B cell (primary cell): ENCODE measurements at regions not wholly inside any gene's neighbourhood (a gene's known extent, or its start where the extent isn't known, plus 50 kb on each side); places are given as distances from the start of the nearest gene placed in this dataset.

ENCODE experiments used
- ATAC-seq: fragments of 200-7000 bp; cut with Tn5 transposase; one replicate; pipeline ENCODE4 v1.10.0; 2021; ENCODE audit warnings: low read depth, mild to moderate bottlenecking, moderate number of reproducible peaks, moderate library complexity
- CTCF ChIA-PET: fragments of 350-600 bp; sonication (Branson Sonifier 250); formaldehyde crosslinking; loops from one replicate; lab custom pipeline; 2021; ENCODE audit warnings: antibody characterized with exemption, inconsistent platforms; lab: Charles Lee
- POLR2A ChIA-PET: fragments of 350-600 bp; sonication (Branson Sonifier 250); formaldehyde crosslinking; loops from one replicate; lab custom pipeline; 2021; ENCODE audit warnings: antibody characterized with exemption; lab: Charles Lee
- DNase-seq: peaks from one replicate; pipeline ENCODE4 v3.0.0; 2013
- H2AFZ ChIP-seq: 2 replicates; pipeline ENCODE4 v1.6.1; 2012; ENCODE audit warnings: mild to moderate bottlenecking, low read depth, low read length; ENCODE audit not compliant: insufficient read depth, poor library complexity, severe bottlenecking
- H3K27ac ChIP-seq, 2 donors: 1 replicate in 1 of 2; 2 replicates in 1 of 2; pipeline ENCODE4 v1.5.1; 2012 to 2013; ENCODE audit warnings: low read length in 2 of 2, mild to moderate bottlenecking in 2 of 2, moderate library complexity in 1 of 2
- H3K27me3 ChIP-seq, 4 experiments: fragments of 200-600 bp in 1 of 4; sonication (generic) in 1 of 4; replicated peaks in 1 of 4; 1 replicate in 2 of 4; 2 replicates in 2 of 4; pipeline versions ENCODE4 v1.6.1 to v1.7.0; 2013 to 2016; ENCODE audit warnings: low read length in 3 of 4, mild to moderate bottlenecking in 2 of 4, mixed read lengths in 1 of 4, moderate library complexity in 1 of 4; ENCODE audit not compliant: insufficient read depth in 4 of 4, control insufficient read depth in 3 of 4; ENCODE audit errors: control extremely low read depth in 1 of 4
- H3K36me3 ChIP-seq, 2 experiments: replicated peaks in 1 of 2; 1 replicate in 1 of 2; 2 replicates in 1 of 2; pipeline versions ENCODE4 v1.6.1 to v1.7.1; 2013; ENCODE audit warnings: low read length in 1 of 2; ENCODE audit not compliant: insufficient read depth in 2 of 2, control insufficient read depth in 1 of 2; ENCODE audit errors: control extremely low read depth in 1 of 2, extremely low read depth in 1 of 2
- H3K4me1 ChIP-seq, 2 donors: fragments of 200-600 bp in 1 of 2; sonication (generic) in 1 of 2; 1 replicate in 1 of 2; 2 replicates in 1 of 2; pipeline versions ENCODE4 v1.5.1 to v1.6.1; 2013 to 2017; ENCODE audit warnings: low read length in 2 of 2; ENCODE audit not compliant: control insufficient read depth in 2 of 2, insufficient read depth in 2 of 2
- H3K4me2 ChIP-seq: replicated peaks from 2 replicates; pipeline ENCODE3; 2012; ENCODE audit warnings: mild to moderate bottlenecking, low read depth, low read length; ENCODE audit not compliant: poor library complexity, severe bottlenecking
- H3K4me3 ChIP-seq, 5 experiments: fragments of 200-600 bp in 1 of 5; sonication (generic) in 1 of 5; 1 replicate in 3 of 5; 2 replicates in 2 of 5; pipeline versions ENCODE4 v1.5.1 to v1.7.0; 2011 to 2016; ENCODE audit warnings: low read length in 4 of 5, mild to moderate bottlenecking in 4 of 5, low read depth in 2 of 5, control low read depth in 1 of 5, moderate library complexity in 1 of 5; ENCODE audit not compliant: insufficient read depth in 1 of 5; ENCODE audit errors: control extremely low read depth in 1 of 5, extremely low read depth in 1 of 5
- H3K79me2 ChIP-seq: fragments of 200-600 bp; sonication (generic); one replicate; pipeline ENCODE4 v1.6.0; 2016; ENCODE audit warnings: low read length; ENCODE audit not compliant: control insufficient read depth, insufficient read depth
- H3K9ac ChIP-seq: fragments of 200-600 bp; sonication (generic); 2 replicates; pipeline ENCODE4 v1.6.1; 2017; ENCODE audit warnings: mild to moderate bottlenecking, low read length, moderate library complexity
- H3K9me3 ChIP-seq, 3 donors: one replicate each; pipeline versions ENCODE4 v1.6.1 to v1.7.1; 2013; ENCODE audit warnings: low read length in 2 of 3; ENCODE audit not compliant: control insufficient read depth in 2 of 3, insufficient read depth in 1 of 3; ENCODE audit errors: control extremely low read depth in 1 of 3
- H4K20me1 ChIP-seq: 2 replicates; pipeline ENCODE4 v1.6.0; 2012; ENCODE audit warnings: mild to moderate bottlenecking, low read length; ENCODE audit not compliant: insufficient read depth, control insufficient read depth, poor library complexity, severe bottlenecking
- H3K27ac Mint-ChIP-seq: one replicate; pipeline ENCODE4 v1.8.0; 2021; ENCODE audit warnings: mixed read lengths
- H3K27me3 Mint-ChIP-seq: one replicate; pipeline ENCODE4 v1.8.0; 2021; ENCODE audit warnings: mixed read lengths
- H3K4me1 Mint-ChIP-seq: one replicate; pipeline ENCODE4 v1.8.0; 2021; ENCODE audit warnings: mixed read lengths
- H3K4me3 Mint-ChIP-seq: one replicate; pipeline ENCODE4 v1.8.0; 2021; ENCODE audit warnings: mixed read lengths
- H3K9me3 Mint-ChIP-seq: one replicate; pipeline ENCODE4 v1.8.0; 2022; ENCODE audit warnings: mixed read lengths; ENCODE audit not compliant: insufficient read depth
- CTCF ChIP-seq: fragments of 200-600 bp; IDR thresholded peaks from one replicate; pipeline ENCODE4 v1.8.0; 2022; ENCODE audit warnings: antibody characterized with exemption, mild to moderate bottlenecking
- EZH2 ChIP-seq: IDR thresholded peaks from 2 replicates; pipeline ENCODE4 v1.6.1; 2012; ENCODE audit warnings: borderline replicate concordance, low read depth, mild to moderate bottlenecking, moderate library complexity, low read length; ENCODE audit not compliant: insufficient read depth, poor library complexity, severe bottlenecking
- WGBS: methylation state at CpG from one replicate; pipeline ENCODE4 v1.1.5; 2013; ENCODE audit warnings: missing lambda C conversion rate; ENCODE audit not compliant: insufficient coverage; 5-methylcytosine and 5-hydroxymethylcytosine counted together
- intact Hi-C: fragments of 100-400 bp; cut with micrococcal nuclease; formaldehyde crosslinking; loops from one replicate; pipeline ENCODE4 v1.10.0; 2022

- no peak overlapping the region for H3K4me2 ChIP-seq
- H3K27me3 ChIP-seq: no peaks in the 10 kb centered on the region
- H3K9me3 ChIP-seq: peaks cover 0 to 9% (median 0%) of the 10 kb centered on the region in 3 donors
- H3K79me2 ChIP-seq: no peaks in the 10 kb centered on the region
- no CpG with 5 or more reads among the region's 2 CpGs for WGBS
- no peaks in the 10 kb centered on the region for H3K36me3 ChIP-seq
- no peak overlapping the region for H3K27ac ChIP-seq
- ChIA-PET POLR2A (no interaction called here), CTCF (no interaction called here)
- H3K4me1 ChIP-seq: no peaks in the 10 kb centered on the region
- no peak overlapping the region for H3K27ac Mint-ChIP-seq
- no peak overlapping the region for H3K4me3 ChIP-seq
- no peak for ATAC-seq
- no peaks in the 10 kb centered on the region for H3K4me1 Mint-ChIP-seq
- peaks cover 2% of the 10 kb centered on the region for H3K9me3 Mint-ChIP-seq
- TF ChIP-seq CTCF (no peak), EZH2 (no peak)
- H3K9ac ChIP-seq: no peak overlapping the region
- no peak for DNase-seq
- intact Hi-C loops: no loop called here
- no peaks in the 10 kb centered on the region for H4K20me1 ChIP-seq
- no peaks in the 10 kb centered on the region for H3K27me3 Mint-ChIP-seq
- H3K4me3 Mint-ChIP-seq: no peak overlapping the region
- H2AFZ ChIP-seq: no peak overlapping the region
These were observed 324.1 kb upstream of the FLRT2 start for GRCh38 chr14:85205875-85206274.

GRCh38 chr14:85214471-85214870, 315.5 kb upstream of the FLRT2 start:
- Mint-ChIP-seq H3K4me1 (no peaks in the 10 kb centered on the region), H3K4me3 (no peak overlapping the region), H3K27me3 (no peaks in the 10 kb centered on the region), H3K9me3 (peaks cover 1% of the 10 kb centered on the region), H3K27ac (no peak overlapping the region)
- no peak for DNase-seq
- ChIA-PET CTCF (no interaction called here), POLR2A (no interaction called here)
- WGBS: 100% methylated on average over 1 of the region's 4 CpGs
- no peak for ATAC-seq
- H2AFZ ChIP-seq: no peak overlapping the region
- no peaks in the 10 kb centered on the region for H3K9me3 ChIP-seq
- no peaks in the 10 kb centered on the region for H3K27me3 ChIP-seq
- no peak overlapping the region for H3K4me3 ChIP-seq
- no peaks in the 10 kb centered on the region for H3K36me3 ChIP-seq
- TF ChIP-seq EZH2 (no peak), CTCF (no peak)
- H3K79me2 ChIP-seq: no peaks in the 10 kb centered on the region
- H4K20me1 ChIP-seq: no peaks in the 10 kb centered on the region
- no peak overlapping the region for H3K9ac ChIP-seq
- no peak overlapping the region for H3K27ac ChIP-seq
- intact Hi-C loops: no loop called here
- H3K4me2 ChIP-seq: no peak overlapping the region
- H3K4me1 ChIP-seq: no peaks in the 10 kb centered on the region
